ENCODE measurements at regions not wholly inside any gene's neighbourhood (a gene's known extent, or its start where the extent isn't known, plus 50 kb on each side); places are given as distances from the start of the nearest gene placed in this dataset.

DNA sequence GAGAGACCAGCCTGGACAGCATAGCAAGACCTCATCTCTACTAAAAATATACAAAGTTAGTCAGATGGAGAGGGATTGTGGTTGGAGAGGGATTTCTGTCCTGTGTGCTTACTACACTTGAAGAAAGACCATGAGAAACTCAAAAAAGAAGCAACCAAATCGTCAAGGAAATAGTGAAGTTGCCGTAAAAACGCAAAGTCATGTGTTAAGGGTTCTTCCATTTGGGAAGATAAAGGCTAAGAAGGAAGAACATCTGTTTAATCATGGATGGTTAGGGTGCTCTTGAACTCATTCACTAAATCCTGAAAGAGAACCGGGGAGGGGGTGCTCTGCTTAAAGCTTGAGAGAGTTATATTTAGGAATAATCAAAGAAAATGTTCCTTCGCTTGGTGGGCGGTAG lies 59.8 kb upstream of the KDM7A start:
- TF ChIP-seq GATA2 (IDR thresholded peaks at IDR 0.05; ENCODE audit: low read depth, low read length) (no peak), GATA3 (IDR thresholded peaks at IDR 0.05; ENCODE audit: low read depth, low read length) (no peak)
